PC-3 (cell line): ENCODE measurements at regions not wholly inside any gene's neighbourhood (a gene's known extent, or its start where the extent isn't known, plus 50 kb on each side); places are given as distances from the start of the nearest gene placed in this dataset.

ENCODE experiments used
- CTCF ChIP-seq: fragments of 300-600 bp; sonication (generic); conservative IDR thresholded peaks from 2 replicates; pipeline ENCODE4 v1.5.1; 2017; ENCODE audit warnings: antibody characterized with exemption, low read depth, mild to moderate bottlenecking, low read length
- EZH2 ChIP-seq: fragments of 300-600 bp; sonication (generic); IDR thresholded peaks from one replicate; pipeline ENCODE4 v1.6.1; 2017; ENCODE audit warnings: antibody characterized with exemption, mild to moderate bottlenecking, low read length; ENCODE audit not compliant: unreplicated experiment
- EZH2phosphoT487 ChIP-seq: fragments of 300-600 bp; sonication (generic); IDR thresholded peaks from 2 replicates; pipeline ENCODE4 v1.6.1; 2018; ENCODE audit warnings: mild to moderate bottlenecking, antibody characterized with exemption, low read length, borderline replicate concordance

DNA sequence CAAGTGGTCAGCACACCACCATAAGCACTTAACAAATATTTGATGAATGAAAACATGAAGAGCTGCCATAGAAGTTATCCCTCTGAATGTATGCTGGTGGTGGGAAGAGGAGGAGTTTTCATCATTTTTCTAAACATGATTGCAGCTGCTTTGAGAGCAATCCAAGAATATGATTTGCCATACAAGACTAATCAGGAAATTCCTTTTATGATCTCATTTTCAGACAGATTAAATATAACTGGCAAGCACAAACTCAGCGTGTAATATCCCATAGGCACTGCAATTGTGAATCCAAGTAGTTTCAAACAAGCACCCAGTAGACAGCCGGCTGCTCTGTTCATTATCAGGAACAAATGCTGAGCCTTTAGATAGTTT is 505.7 kb upstream of the LUZP2 start:
- TF ChIP-seq CTCF = no peak
- TF ChIP-seq EZH2 = no peak
- no peak for TF ChIP-seq EZH2phosphoT487
